Prostate gland (tissue), 2 donors: ENCODE measurements at regions not wholly inside any gene's neighbourhood (a gene's known extent, or its start where the extent isn't known, plus 50 kb on each side); places are given as distances from the start of the nearest gene placed in this dataset.

Experiments
- POLR2A ChIP-seq: fragments of 450-650 bp; IDR thresholded peaks from one replicate; pipeline ENCODE4 v1.6.1; 2016; ENCODE audit warnings: antibody characterized with exemption, mild to moderate bottlenecking
- POLR2AphosphoS5 ChIP-seq: sonication (generic); formaldehyde crosslinking; IDR thresholded peaks from one replicate; pipeline ENCODE4 v1.6.1; 2017; ENCODE audit warnings: antibody characterized with exemption
- TF ChIP-seq, protein P1 (sequence below), 4 experiments: fragments of 200-600 bp in 2 of 4; fragments of 450-650 bp in 2 of 4; sonication (generic) in 2 of 4; IDR thresholded peaks; 1 replicate in 3 of 4; 2 replicates in 1 of 4; pipeline ENCODE4 v1.5.1; 2016 to 2019; ENCODE audit warnings: antibody characterized with exemption in 4 of 4, mild to moderate bottlenecking in 2 of 4, moderate library complexity in 2 of 4

DNA sequence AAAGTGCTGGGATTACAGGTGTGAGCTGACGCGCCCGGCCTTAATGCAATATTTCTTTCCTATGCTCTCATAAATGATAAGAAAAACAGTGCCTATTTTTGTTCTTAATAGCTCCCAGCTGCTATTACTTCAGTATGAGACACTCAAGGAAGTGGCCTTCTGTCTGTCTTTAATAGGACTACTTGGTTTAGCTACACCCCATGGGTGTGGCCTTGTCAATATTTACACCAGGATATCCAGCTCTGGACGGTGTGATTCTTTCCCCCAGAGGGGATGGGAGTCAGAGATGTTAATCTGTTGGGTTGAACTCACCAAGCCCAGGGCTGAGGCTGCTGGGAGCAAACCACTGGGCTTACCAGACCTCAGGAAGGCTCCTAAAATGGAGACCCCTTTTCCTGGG lies 134.2 kb downstream of the CEP57L1 start:
- TF ChIP-seq, protein P1, sequence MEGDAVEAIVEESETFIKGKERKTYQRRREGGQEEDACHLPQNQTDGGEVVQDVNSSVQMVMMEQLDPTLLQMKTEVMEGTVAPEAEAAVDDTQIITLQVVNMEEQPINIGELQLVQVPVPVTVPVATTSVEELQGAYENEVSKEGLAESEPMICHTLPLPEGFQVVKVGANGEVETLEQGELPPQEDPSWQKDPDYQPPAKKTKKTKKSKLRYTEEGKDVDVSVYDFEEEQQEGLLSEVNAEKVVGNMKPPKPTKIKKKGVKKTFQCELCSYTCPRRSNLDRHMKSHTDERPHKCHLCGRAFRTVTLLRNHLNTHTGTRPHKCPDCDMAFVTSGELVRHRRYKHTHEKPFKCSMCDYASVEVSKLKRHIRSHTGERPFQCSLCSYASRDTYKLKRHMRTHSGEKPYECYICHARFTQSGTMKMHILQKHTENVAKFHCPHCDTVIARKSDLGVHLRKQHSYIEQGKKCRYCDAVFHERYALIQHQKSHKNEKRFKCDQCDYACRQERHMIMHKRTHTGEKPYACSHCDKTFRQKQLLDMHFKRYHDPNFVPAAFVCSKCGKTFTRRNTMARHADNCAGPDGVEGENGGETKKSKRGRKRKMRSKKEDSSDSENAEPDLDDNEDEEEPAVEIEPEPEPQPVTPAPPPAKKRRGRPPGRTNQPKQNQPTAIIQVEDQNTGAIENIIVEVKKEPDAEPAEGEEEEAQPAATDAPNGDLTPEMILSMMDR (IDR thresholded peaks at IDR 0.05): no peak
- TF ChIP-seq POLR2A (no peak), POLR2AphosphoS5 (peak; percentile 41)
